ENCODE measurements at regions not wholly inside any gene's neighbourhood (a gene's known extent, or its start where the extent isn't known, plus 50 kb on each side); places are given as distances from the start of the nearest gene placed in this dataset.
A peak's percentile ranks its signal among the peaks of the same experiment; 100 is the strongest.
"Not testable (repeated sequence)": the region's sequence is repeated elsewhere in the genome, so short reads cannot be mapped to it uniquely, and the experiment has no call there.

- TF ChIP-seq CTCF (conservative IDR thresholded peaks at IDR 0.05): no peak
- no peak overlapping the region for H3K27ac ChIP-seq
Observed at GRCh38 chr6:56875523-56875922, 79.4 kb upstream of the BEND6 start.

GRCh38 chr6:56874328-56874727 is 80.6 kb upstream of the BEND6 start:
- H3K27ac ChIP-seq: no peak overlapping the region
- TF ChIP-seq CTCF (conservative IDR thresholded peaks at IDR 0.05): no peak

- not testable (repeated sequence) for H3K27ac ChIP-seq
Observed at GRCh38 chr6:56870053-56870452, 84.9 kb upstream of the BEND6 start.

- TF ChIP-seq CTCF (conservative IDR thresholded peaks at IDR 0.05): no peak
Observed at GRCh38 chr6:56869346-56869745, 85.6 kb upstream of the BEND6 start.

GRCh38 chr6:56868687-56869086 is 86.2 kb upstream of the BEND6 start:
- no peak overlapping the region for H3K27ac ChIP-seq
- no peak for TF ChIP-seq CTCF (conservative IDR thresholded peaks at IDR 0.05)

More at GRCh38 chr6:56869346-56869745, 85.6 kb upstream of the BEND6 start:
- no peak overlapping the region for H3K27ac ChIP-seq

- no peak for TF ChIP-seq CTCF (conservative IDR thresholded peaks at IDR 0.05)
- peak overlapping the region; percentile 15; the same call in 1 of the 2 replicates for H3K27ac ChIP-seq
Observed at GRCh38 chr6:56866917-56867522, 87.9 kb upstream of the BEND6 start.

GRCh38 chr6:56865081-56865875 is 89.6 kb upstream of the BEND6 start:
- no peak for TF ChIP-seq CTCF (conservative IDR thresholded peaks at IDR 0.05)
- H3K27ac ChIP-seq: no peak overlapping the region

- no peak overlapping the region for H3K27ac ChIP-seq
- TF ChIP-seq CTCF (conservative IDR thresholded peaks at IDR 0.05): no peak
Observed at GRCh38 chr6:56864171-56864616, 90.7 kb upstream of the BEND6 start.

Measured in VCaP (cell line).